Cerebellar nuclear complex (tissue), 1 donor: ENCODE measurements at regions not wholly inside any gene's neighbourhood (a gene's known extent, or its start where the extent isn't known, plus 50 kb on each side); places are given as distances from the start of the nearest gene placed in this dataset.
"Not testable (repeated sequence)": the region's sequence is repeated elsewhere in the genome, so short reads cannot be mapped to it uniquely, and the experiment has no call there.

Experiments used
- DNase-seq, 2 experiments: peaks; one replicate each; lab custom pipeline; 2025; lab: John Stamatoyannopoulos, UW

DNA sequence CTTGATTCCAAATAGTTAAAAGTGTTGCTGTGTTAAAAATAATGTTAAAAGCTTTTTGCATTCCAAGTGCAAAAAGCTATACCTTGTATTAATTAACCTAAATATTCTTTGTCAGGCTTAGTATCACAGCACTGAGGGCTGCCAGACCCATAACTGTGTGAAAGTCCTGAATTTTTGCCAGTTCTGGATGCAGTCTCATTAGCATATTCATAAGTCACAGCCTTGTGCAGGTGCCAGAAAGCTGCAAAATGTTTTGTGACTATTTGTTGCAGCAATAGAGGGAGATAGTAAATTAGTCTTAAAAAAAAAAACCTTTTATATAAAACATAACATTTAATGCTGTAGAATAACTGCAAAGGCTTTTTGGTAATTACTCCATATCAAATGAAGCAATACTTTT is 56.6 kb downstream of the SLITRK1 start:
- no peak for DNase-seq

DNA sequence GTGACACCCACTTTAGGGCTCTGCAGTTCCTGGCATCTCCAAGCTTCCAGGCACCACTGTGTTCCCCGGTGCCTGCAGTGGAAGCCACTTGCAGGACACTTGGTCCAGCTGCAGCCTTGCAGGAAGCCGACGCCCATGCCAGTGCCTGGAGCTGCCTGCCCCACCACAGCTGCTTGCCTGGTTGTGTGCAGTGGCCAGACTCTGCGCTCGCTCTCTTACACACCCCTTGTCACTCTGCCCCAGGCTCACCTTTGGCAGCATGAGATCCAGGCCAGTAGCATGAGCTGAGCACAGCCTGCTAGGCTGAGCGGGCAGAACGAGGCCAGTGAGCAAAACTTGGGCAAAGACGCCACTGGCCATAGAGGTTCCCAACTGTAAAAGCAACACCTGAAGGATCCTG is 57.7 kb downstream of the SLITRK1 start:
- DNase-seq, result no peak

GRCh38 chr13:83824120-83824519 is 58.2 kb downstream of the SLITRK1 start:
- no peak for DNase-seq

DNA sequence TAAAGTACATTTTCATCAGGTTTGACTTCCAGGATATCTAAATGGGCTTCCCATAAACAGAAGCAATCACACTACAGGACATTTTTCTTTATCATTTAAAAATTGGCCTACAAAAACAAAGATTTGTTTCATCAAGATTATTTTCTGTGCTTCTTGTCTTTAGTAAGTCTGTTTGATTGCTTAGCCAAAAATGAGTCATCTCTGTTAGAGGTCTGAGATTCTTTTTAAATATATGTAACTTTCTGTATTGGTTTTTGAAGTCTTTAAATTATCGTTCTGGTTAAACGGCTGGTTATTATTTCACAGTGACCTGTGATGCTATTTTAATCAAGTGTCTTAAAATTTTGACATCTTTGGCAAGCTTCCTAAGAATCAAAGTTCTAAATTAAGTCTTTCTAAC is 62.7 kb downstream of the SLITRK1 start:
- no peak for DNase-seq

DNA sequence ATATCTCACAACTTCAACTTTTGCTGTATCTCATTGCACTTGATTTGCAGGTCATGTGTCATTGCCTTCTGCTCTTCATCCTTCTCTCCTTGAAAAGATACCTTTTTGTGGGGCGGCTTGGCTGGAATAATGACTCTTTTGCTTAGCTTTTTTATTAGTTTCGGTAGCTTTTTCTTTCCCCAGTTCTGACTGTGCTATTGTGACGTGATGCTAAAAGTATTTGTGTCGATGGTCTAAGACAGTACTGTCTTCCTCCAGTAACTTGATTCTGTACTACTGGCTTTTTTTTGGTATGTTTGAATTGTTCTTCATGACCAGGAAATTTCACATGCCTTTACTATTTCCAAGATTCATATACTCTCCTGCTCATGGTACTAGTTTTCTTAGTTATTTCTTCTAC is 63.1 kb downstream of the SLITRK1 start:
- DNase-seq, result no peak

DNA sequence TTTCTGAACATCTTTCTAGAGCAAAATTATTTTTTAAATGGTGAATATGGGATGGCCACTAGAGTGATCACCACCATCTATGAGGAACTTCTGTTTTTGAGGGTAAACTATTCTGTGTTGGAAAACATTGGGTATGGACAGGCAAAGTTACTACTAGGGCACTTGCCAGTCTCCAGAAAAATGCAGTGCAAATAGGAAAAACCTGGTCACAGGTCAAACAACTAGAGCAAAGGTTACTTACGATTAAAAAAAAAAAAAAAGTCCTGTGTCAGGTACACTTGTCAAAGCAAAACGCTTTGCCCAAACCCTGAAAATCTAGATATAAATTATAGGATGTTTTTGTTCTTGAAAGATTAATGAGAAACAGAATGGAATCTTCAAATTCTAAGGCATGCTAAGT is 66.2 kb downstream of the SLITRK1 start:
- DNase-seq, result no peak

DNA sequence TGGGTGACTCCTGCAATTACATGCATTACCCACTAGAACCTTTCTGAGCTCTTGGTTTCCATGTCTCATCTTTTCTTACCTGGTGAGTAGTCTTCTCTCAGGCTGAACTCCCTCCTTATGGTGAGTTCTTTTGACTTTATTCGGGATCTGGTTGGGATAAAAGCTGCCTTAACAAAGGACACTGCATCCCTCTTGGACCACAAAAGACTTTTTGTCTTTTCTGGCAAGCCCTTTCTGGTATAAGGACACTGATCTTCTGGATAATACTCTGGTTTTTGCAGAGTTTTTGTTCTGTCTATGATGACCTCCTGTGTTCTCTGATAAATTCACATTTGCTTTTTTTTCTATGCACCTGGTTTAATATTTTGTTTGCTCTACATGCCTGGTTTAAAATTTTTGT is 66.7 kb downstream of the SLITRK1 start:
- DNase-seq, result no peak

DNA sequence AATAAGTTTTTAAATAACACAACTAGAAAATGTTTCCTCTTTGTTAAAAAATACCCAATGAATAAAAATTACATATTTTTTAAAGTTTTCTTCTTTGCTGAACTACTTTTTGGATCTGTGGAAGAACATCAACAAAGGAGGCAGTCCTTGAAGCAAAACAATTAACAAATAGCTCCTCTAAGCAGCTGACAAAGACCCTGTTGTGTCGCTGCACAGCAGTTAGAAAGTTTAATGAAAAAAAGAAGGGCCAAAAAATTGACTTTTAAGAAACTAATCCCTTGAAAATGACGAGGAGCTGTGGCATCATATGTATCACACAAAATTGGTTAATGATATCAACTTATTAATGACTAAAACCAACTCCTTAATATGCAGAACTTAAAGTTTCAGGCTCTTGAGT is 72.1 kb downstream of the SLITRK1 start:
- no peak for DNase-seq

DNA sequence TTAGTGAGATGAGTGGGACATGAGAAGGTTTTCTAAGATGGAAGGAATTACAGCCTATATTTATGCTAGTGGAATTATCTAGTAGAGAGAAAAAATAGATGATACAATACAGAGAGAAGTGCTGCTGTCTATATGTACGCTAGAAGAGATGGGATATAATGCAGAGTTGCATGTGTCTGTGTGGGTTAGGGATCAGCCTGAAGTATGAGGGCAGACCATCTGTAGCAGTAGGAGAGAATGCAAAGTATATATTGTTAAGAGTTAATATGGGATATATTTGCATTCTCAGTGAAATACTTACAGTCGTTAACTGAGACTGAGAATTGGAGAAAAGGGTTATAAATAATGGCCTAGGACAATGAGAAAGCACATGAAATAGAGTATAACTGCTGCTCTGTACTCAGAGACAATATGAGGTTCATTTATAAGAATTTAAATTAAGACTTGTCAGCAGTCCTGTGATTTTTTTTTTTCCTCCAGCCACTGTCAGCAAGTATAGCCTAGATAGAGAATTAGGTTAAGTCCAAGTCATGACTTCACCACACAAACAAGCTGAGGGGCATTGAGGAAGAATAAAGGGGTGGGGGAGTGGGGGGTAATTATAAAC is 77.8 kb downstream of the SLITRK1 start:
- DNase-seq, result no peak

DNA sequence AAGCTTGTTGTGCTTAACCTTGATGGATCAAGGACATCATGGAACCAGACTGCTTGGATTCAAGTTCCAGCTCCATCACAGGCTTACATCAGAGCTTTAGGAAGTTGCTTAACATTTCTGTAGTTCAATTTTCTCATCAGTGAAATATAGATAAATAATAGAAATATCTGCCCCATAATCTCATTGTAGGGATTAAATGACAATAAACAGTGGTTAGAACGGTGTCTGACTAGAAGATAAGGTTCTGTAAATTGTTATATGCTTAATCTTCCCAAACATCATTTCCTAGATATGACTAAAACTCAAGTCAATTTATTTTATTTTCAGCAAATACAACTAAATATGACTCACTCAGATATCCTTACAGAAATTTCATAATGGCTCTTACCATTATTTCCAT is 83.5 kb downstream of the SLITRK1 start:
- DNase-seq, result no peak

DNA sequence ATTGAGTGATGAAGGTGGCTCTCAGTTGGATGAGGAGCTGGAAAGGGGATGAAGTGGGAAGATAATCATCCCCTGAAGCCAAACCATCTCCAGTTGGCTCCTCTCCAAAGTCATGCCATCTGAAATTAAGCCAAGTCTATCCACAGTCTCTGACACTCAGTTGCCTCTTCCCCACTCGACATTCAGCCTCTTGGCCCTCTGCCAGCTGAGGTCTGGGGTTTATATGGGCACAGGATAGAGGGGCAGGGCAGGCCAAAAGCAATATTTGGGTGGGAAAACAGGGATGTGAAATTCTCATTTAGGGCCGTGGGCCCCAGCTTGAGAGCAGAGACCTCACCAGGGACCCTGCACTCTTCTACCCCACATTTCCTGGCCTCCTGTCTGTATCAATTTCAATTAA is 85.9 kb downstream of the SLITRK1 start:
- DNase-seq, result no peak

- DNase-seq, result no peak
Measured at GRCh38 chr13:83794583-83794982, 87.7 kb downstream of the SLITRK1 start.

- no peak for DNase-seq
Measured at GRCh38 chr13:83780227-83780626, 102.0 kb downstream of the SLITRK1 start.

- no peak for DNase-seq
Measured at GRCh38 chr13:83773961-83774360, 108.3 kb downstream of the SLITRK1 start.

DNA sequence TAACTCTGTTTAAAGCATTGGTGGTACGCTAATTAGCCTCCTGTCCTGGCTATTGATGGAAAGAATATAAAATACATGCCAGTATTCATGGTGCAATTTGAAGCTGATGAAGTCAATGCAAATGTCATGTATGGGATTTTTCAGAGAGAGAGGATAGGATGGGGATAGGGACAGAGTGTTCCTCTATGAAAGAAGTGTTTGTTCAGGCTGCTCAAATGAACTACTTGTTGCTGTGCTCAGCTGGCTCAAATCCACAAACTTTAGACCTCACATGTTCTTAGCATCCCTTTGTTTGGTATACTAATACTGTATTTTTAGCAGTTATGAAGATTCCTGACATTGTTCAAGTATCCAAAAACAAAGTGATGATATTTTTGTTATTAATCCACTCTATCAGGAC is 116.5 kb downstream of the SLITRK1 start:
- no peak for DNase-seq

- DNase-seq, result no peak
Measured at GRCh38 chr13:83761631-83762030, 120.6 kb downstream of the SLITRK1 start.

- DNase-seq, result not testable (repeated sequence)
Measured at GRCh38 chr13:83755210-83755609, 127.1 kb downstream of the SLITRK1 start.

- no peak for DNase-seq
Measured at GRCh38 chr13:83753912-83754624, 128.2 kb downstream of the SLITRK1 start.

- DNase-seq, result no peak
Measured at GRCh38 chr13:83752141-83752540, 130.1 kb downstream of the SLITRK1 start.

DNA sequence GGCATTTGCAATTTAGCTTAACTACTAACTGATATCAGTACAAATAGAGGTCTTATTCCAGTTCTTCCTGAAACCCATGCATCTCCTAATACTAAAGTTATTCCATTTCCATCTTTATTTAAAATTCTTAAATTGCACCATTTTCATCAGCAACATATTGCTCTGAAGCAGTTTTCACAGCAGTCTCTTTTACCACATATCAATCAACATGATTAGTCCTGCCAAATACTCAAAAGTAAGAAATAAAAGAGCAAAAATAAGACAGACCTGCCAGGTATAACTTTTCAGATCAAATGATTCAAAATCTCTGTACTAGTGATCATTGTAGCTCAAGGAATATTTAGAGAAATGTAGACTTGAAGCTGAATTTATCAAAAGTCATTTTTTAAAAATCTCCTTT is 141.7 kb downstream of the SLITRK1 start:
- no peak for DNase-seq

- DNase-seq, result no peak
Measured at GRCh38 chr13:83738407-83738806, 143.9 kb downstream of the SLITRK1 start.

DNA sequence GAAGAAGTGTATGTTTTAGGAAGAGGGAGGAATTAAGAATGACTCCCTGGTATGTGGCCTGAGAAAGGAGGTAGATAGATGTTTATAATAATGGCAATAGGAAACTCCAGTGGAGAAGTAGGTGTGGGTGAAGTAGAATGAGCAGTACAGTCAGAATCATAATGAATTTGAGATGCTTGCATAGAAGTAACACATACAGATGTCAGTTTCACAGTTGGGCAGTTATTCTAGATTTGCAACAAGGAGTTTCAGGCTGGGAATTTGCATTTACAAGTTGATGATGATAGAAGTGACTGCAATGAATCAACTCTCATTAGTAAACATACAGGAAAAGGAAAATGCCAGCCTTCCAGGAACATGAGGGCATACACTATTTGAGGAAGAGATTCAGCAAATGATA is 149.0 kb downstream of the SLITRK1 start:
- DNase-seq, result no peak

DNA sequence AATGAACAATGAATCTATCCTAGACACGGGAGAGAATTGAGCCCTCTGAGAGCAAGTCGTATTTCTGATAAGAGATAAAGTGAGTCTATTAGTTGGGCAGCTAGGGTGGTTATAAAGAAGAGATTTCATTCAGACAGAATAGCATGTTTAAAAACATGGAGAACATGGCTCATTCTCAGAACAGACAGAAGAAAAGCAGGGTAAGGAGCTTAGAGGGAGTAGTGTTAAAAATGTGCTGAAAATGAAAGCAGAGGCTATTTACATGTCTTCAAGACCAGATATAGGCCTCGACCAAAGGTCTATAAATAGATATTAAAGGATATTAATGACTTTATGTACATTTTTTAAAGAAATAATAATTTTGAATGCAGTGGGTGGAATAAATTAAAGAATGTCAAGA is 149.5 kb downstream of the SLITRK1 start:
- no peak for DNase-seq

- DNase-seq, result no peak
Measured at GRCh38 chr13:83731113-83731512, 151.2 kb downstream of the SLITRK1 start.
